ENCODE measurements at regions not wholly inside any gene's neighbourhood (a gene's known extent, or its start where the extent isn't known, plus 50 kb on each side); places are given as distances from the start of the nearest gene placed in this dataset.

- no peak for DNase-seq
These were observed 191.4 kb upstream of the CDYL start for GRCh38 chr6:4584801-4585200.

- no peak for DNase-seq
These were observed 193.4 kb upstream of the CDYL start for GRCh38 chr6:4582506-4583417.

- no peak for DNase-seq
These were observed 194.5 kb upstream of the CDYL start for GRCh38 chr6:4581468-4582385.

GRCh38 chr6:4580361-4580760 is 195.8 kb upstream of the CDYL start:
- no peak for DNase-seq

- DNase-seq: peak in 1 of 2 experiments; percentile 22
These were observed 198.8 kb upstream of the CDYL start for GRCh38 chr6:4577406-4577805.

- DNase-seq: no peak
These were observed 200.5 kb upstream of the CDYL start for GRCh38 chr6:4575714-4576113.

- peak in 1 of 2 experiments; percentile 28 for DNase-seq
These were observed 202.2 kb upstream of the CDYL start for GRCh38 chr6:4574007-4574406.

- DNase-seq: no peak
These were observed 205.2 kb upstream of the CDYL start for GRCh38 chr6:4571011-4571410.

GRCh38 chr6:4568138-4568537 is 208.1 kb upstream of the CDYL start:
- DNase-seq: no peak

GRCh38 chr6:4567141-4567540 is 209.1 kb upstream of the CDYL start:
- DNase-seq: no peak

GRCh38 chr6:4565301-4566250 is 210.6 kb upstream of the CDYL start:
- no peak for DNase-seq

GRCh38 chr6:4564801-4565271 is 211.4 kb upstream of the CDYL start:
- peak; percentile 2 to 55 for DNase-seq

- no peak for DNase-seq
These were observed 212.3 kb upstream of the CDYL start for GRCh38 chr6:4563877-4564276.

- peak in 1 of 2 experiments; percentile 6 for DNase-seq
These were observed 213.0 kb upstream of the CDYL start for GRCh38 chr6:4563156-4563555.

GRCh38 chr6:4561773-4562400 is 214.3 kb upstream of the CDYL start:
- DNase-seq: no peak

GRCh38 chr6:4561078-4561435 is 215.1 kb upstream of the CDYL start:
- DNase-seq: no peak

- DNase-seq: no peak
These were observed 215.8 kb upstream of the CDYL start for GRCh38 chr6:4560221-4561077.

GRCh38 chr6:4559281-4559875 is 216.8 kb upstream of the CDYL start:
- no peak for DNase-seq

GRCh38 chr6:4554645-4555044 is 221.6 kb upstream of the CDYL start:
- DNase-seq: no peak

- no peak for DNase-seq
These were observed 222.8 kb upstream of the CDYL start for GRCh38 chr6:4553387-4553786.

GRCh38 chr6:4550227-4550597 is 226.0 kb upstream of the CDYL start:
- no peak for DNase-seq

Data from NCI-H446 (cell line).